ENCODE measurements at regions not wholly inside any gene's neighbourhood (a gene's known extent, or its start where the extent isn't known, plus 50 kb on each side); places are given as distances from the start of the nearest gene placed in this dataset.

DNA sequence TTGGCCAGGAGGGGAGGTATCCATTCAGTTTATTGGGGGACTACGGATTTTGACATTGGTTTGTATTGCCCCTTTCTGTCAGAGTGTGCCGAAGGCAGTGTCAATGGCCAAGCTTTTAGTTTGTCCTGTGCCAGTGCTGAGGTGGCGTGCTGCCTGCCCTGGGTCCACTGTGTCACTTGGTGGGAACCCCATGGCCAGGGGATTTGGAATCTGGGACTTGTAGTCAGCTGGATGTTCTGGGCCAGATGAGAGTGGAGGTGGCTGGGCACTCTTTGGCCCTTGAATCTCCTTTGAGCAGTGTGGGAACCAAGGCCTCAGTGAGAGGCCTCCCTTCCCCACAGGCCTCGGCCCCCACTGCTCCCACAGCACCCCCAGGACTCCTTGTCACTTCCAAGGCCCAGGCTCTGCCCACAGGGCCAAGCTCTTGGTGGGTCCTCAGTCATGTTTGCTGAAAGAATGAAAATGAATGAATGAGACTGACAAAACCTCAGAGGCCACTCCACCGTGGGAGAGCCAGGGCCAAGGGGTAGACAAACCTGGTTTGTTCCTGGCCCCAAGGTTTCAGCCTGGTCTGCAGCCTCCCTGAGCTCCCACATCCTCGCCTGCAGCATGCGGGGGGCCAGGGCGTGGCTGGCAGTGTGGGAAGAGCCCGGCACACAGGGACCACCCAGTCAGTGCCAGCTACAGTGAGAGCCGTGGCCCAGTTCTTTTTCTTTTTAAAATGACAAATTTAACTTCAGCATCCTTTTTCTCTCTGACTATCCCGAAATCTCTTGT, 412.2 kb downstream of the MATN1 start:
- DNase-seq (ENCODE audit: low read depth), result no peak
- Histone ChIP-seq H3K4me3 (ENCODE audit: low read depth, low read length) (no peak overlapping the region), H3K36me3 (ENCODE audit: control insufficient read depth, insufficient read depth, low read length) (no peaks in the 10 kb centered on the region), H3K27me3 (ENCODE audit: control insufficient read depth, insufficient read depth, low read length) (no peaks in the 10 kb centered on the region)
- ChIA-PET CTCF (interaction anchor here (0.6 kb wide), 1 partner anchor 398 kb away, joined by 4 read pairs; no protein-coding TSS in a partner anchor), POLR2A (no interaction called here)
- TF ChIP-seq, protein P1, sequence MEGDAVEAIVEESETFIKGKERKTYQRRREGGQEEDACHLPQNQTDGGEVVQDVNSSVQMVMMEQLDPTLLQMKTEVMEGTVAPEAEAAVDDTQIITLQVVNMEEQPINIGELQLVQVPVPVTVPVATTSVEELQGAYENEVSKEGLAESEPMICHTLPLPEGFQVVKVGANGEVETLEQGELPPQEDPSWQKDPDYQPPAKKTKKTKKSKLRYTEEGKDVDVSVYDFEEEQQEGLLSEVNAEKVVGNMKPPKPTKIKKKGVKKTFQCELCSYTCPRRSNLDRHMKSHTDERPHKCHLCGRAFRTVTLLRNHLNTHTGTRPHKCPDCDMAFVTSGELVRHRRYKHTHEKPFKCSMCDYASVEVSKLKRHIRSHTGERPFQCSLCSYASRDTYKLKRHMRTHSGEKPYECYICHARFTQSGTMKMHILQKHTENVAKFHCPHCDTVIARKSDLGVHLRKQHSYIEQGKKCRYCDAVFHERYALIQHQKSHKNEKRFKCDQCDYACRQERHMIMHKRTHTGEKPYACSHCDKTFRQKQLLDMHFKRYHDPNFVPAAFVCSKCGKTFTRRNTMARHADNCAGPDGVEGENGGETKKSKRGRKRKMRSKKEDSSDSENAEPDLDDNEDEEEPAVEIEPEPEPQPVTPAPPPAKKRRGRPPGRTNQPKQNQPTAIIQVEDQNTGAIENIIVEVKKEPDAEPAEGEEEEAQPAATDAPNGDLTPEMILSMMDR (IDR thresholded peaks at IDR 0.05; ENCODE audit: insufficient read depth, low read depth, low read length), result no peak

DNA sequence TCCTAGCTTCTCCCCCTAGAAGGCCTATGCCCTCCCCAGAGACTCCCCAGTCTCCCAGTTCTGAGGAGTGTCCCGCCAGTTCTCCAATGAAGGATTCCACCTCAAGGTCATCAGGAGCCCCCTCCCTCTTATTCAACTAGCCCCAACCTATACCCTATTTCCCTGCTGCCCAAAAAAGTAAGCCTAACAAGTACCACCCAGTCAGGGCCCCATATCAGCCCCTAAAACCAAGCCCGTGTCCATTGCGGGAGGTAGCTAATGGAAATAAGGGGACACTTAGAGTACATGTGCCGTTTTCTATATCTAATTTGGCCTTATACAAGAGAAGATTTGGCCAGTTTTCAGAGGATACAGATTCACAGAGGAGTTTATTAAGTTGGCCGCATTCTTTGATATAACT, 416.2 kb downstream of the MATN1 start:
- Histone ChIP-seq H3K36me3 (ENCODE audit: control insufficient read depth, insufficient read depth, low read length) (no peaks in the 10 kb centered on the region), H3K27me3 (ENCODE audit: control insufficient read depth, insufficient read depth, low read length) (no peaks in the 10 kb centered on the region), H3K4me3 (ENCODE audit: low read depth, low read length) (no peak overlapping the region)
- ChIA-PET CTCF (interaction anchor here (1.1 kb wide), 1 partner anchor 9 kb away, joined by 3 read pairs; no protein-coding TSS in a partner anchor), POLR2A (no interaction called here)
- DNase-seq (ENCODE audit: low read depth), result no peak
- TF ChIP-seq, protein P1 (IDR thresholded peaks at IDR 0.05; ENCODE audit: insufficient read depth, low read depth, low read length), result no peak

DNA sequence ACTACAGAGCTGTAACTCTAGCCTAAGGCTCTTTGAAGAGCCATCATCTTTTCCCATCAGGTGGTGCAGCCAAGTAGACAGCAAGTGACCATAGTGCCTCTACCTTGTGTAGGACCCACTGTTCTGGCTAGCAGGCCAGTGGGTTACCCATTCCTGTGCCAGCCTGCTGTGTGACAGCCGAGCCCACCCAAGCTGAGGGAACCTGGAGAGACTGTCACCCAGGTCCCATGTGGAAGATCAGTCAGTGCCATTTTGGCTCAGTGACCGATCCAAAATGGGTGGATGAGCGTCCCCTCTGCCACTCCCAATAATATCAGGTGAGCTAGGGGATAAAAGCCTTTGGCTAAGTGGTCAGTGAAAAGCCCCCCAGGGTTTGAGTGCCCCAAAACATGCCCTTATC, 417.9 kb downstream of the MATN1 start:
- Histone ChIP-seq H3K4me3 (ENCODE audit: low read depth, low read length) (no peak overlapping the region), H3K36me3 (ENCODE audit: control insufficient read depth, insufficient read depth, low read length) (no peaks in the 10 kb centered on the region), H3K27me3 (ENCODE audit: control insufficient read depth, insufficient read depth, low read length) (no peaks in the 10 kb centered on the region)
- POLR2A ChIA-PET, result no interaction called here
- TF ChIP-seq, protein P1 (IDR thresholded peaks at IDR 0.05; ENCODE audit: insufficient read depth, low read depth, low read length), result no peak
- DNase-seq (ENCODE audit: low read depth), result no peak
- CTCF ChIA-PET, result no interaction called here

DNA sequence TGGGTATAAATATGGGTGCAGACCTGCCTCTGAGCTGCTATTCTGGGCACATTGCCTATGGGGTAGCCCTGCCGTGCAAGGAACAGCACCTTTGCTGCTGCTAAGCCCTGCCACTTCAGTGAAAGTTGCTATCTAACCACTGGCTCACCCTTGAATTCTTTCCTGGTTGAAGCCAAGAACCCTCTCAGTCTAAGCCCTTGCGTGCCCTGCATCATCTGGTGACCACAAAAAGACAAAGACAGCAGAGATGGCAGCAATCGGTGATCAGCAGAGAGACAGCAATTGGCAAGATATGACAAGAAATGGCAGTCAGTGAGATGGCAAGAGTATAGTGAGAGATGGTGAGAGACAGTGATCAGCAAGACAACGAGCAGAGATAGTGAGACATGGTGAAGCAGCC, 418.3 kb downstream of the MATN1 start:
- DNase-seq (ENCODE audit: low read depth), result no peak
- POLR2A ChIA-PET, result no interaction called here
- TF ChIP-seq, protein P1 (IDR thresholded peaks at IDR 0.05; ENCODE audit: insufficient read depth, low read depth, low read length), result no peak
- CTCF ChIA-PET, result no interaction called here
- Histone ChIP-seq H3K27me3 (ENCODE audit: control insufficient read depth, insufficient read depth, low read length) (no peaks in the 10 kb centered on the region), H3K4me3 (ENCODE audit: low read depth, low read length) (no peak overlapping the region), H3K36me3 (ENCODE audit: control insufficient read depth, insufficient read depth, low read length) (no peaks in the 10 kb centered on the region)

DNA sequence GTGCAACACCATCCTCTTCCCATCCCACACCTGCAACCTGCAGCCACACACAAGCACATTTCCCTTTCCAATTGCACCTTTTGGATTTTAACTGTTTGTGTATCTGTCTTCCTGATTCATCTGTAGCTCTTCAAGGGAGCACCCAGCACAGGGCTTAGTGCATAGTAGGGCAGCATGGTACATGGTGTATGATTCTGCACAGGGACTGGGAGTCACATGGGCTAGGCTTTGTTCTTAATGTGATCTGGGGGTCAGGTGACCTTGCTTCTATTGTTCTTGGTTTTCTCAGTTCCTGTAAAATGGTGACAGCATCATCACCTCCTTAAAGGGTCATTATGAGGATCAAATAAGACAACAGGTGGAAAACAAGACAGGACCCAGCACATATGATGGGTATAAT, 419.3 kb downstream of the MATN1 start:
- H3K36me3 ChIP-seq (ENCODE audit: control insufficient read depth, insufficient read depth, low read length), result no peaks in the 10 kb centered on the region
- no peak for DNase-seq (ENCODE audit: low read depth)
- POLR2A ChIA-PET, result no interaction called here
- TF ChIP-seq, protein P1 (IDR thresholded peaks at IDR 0.05; ENCODE audit: insufficient read depth, low read depth, low read length), result no peak
- CTCF ChIA-PET, result no interaction called here
- no peaks in the 10 kb centered on the region for H3K27me3 ChIP-seq (ENCODE audit: control insufficient read depth, insufficient read depth, low read length)
- H3K4me3 ChIP-seq (ENCODE audit: low read depth, low read length), result no peak overlapping the region

Data from BJ (cell line).